Activated naive CD4-positive, alpha-beta T cell treated with Interleukin-2 at 50 U/mL for 16 hours (primary cell): ENCODE measurements at regions not wholly inside any gene's neighbourhood (a gene's known extent, or its start where the extent isn't known, plus 50 kb on each side); places are given as distances from the start of the nearest gene placed in this dataset.

Source experiments
- DNase-seq: peaks from one replicate; pipeline ENCODE4 v3.0.0-alpha.2; 2020

- no peak for DNase-seq
These were observed 136.8 kb downstream of the RDH14 start for GRCh38 chr2:18423636-18424035.

- DNase-seq = no peak
These were observed 137.9 kb downstream of the RDH14 start for GRCh38 chr2:18422432-18423165.

- DNase-seq = no peak
These were observed 146.6 kb downstream of the RDH14 start for GRCh38 chr2:18413676-18414396.

GRCh38 chr2:18412980-18413675 is 147.3 kb downstream of the RDH14 start:
- DNase-seq = no peak

- DNase-seq = no peak
These were observed 148.8 kb downstream of the RDH14 start for GRCh38 chr2:18411626-18412025.

GRCh38 chr2:18410543-18410942 is 149.9 kb downstream of the RDH14 start:
- DNase-seq = no peak

GRCh38 chr2:18408638-18409037 is 151.8 kb downstream of the RDH14 start:
- DNase-seq = no peak

- DNase-seq = no peak
These were observed 154.2 kb downstream of the RDH14 start for GRCh38 chr2:18406219-18406618.

- no peak for DNase-seq
These were observed 155.7 kb downstream of the RDH14 start for GRCh38 chr2:18404708-18405107.

GRCh38 chr2:18403921-18404522 is 156.4 kb downstream of the RDH14 start:
- DNase-seq = no peak

GRCh38 chr2:18402831-18403230 is 157.6 kb downstream of the RDH14 start:
- no peak for DNase-seq

- no peak for DNase-seq
These were observed 159.0 kb downstream of the RDH14 start for GRCh38 chr2:18401471-18401870.

- DNase-seq = no peak
These were observed 160.9 kb downstream of the RDH14 start for GRCh38 chr2:18399601-18400000.

- DNase-seq = no peak
These were observed 161.6 kb downstream of the RDH14 start for GRCh38 chr2:18398833-18399232.

- DNase-seq = no peak
These were observed 164.0 kb downstream of the RDH14 start for GRCh38 chr2:18396329-18397010.

GRCh38 chr2:18395555-18395954 is 164.9 kb downstream of the RDH14 start:
- DNase-seq = no peak

GRCh38 chr2:18387441-18388206 is 172.8 kb downstream of the RDH14 start:
- peak; percentile 57 for DNase-seq

GRCh38 chr2:18384242-18384641 is 176.2 kb downstream of the RDH14 start:
- no peak for DNase-seq

- DNase-seq = no peak
These were observed 179.1 kb downstream of the RDH14 start for GRCh38 chr2:18381386-18381785.

- DNase-seq = no peak
These were observed 180.1 kb downstream of the RDH14 start for GRCh38 chr2:18380321-18380720.

GRCh38 chr2:18379870-18380269 is 180.6 kb downstream of the RDH14 start:
- DNase-seq = no peak

GRCh38 chr2:18378020-18378653 is 182.3 kb downstream of the RDH14 start:
- DNase-seq = no peak
